WTC11 (cell line): ENCODE measurements at regions not wholly inside any gene's neighbourhood (a gene's known extent, or its start where the extent isn't known, plus 50 kb on each side); places are given as distances from the start of the nearest gene placed in this dataset.

Experiments used
- ATAC-seq: fragments of 200-7000 bp; cut with Tn5 transposase; 2 replicates; pipeline ENCODE4 v1.10.0; 2021; ENCODE audit warnings: mild to moderate bottlenecking, moderate library complexity
- CTCF ChIA-PET: fragments of 300-600 bp; sonication (Branson Sonifier 250); formaldehyde crosslinking; loops from one replicate; lab custom pipeline; 2021; ENCODE audit warnings: antibody characterized with exemption; lab: Charles Lee
- POLR2A ChIA-PET: fragments of 350-600 bp; sonication (Branson Sonifier 250); formaldehyde crosslinking; loops from one replicate; lab custom pipeline; 2021; ENCODE audit warnings: antibody characterized with exemption; lab: Charles Lee
- DNase-seq: peaks from one replicate; pipeline ENCODE4 v3.0.0; 2021; ENCODE audit warnings: low spot score
- H3K27ac Mint-ChIP-seq: 2 replicates; pipeline ENCODE4 v1.8.0; 2021; ENCODE audit warnings: mixed read lengths
- H3K27me3 Mint-ChIP-seq: 2 replicates; pipeline ENCODE4 v1.8.0; 2021; ENCODE audit warnings: low read depth, mild to moderate bottlenecking, moderate library complexity, mixed read lengths
- H3K36me3 Mint-ChIP-seq: 2 replicates; pipeline ENCODE4 v1.8.0; 2021; ENCODE audit warnings: mixed read lengths
- H3K4me1 Mint-ChIP-seq: 2 replicates; pipeline ENCODE4 v1.8.0; 2022; ENCODE audit warnings: mixed read lengths
- H3K4me3 Mint-ChIP-seq: 2 replicates; pipeline ENCODE4 v1.8.0; 2021; ENCODE audit warnings: mild to moderate bottlenecking, moderate library complexity, mixed read lengths
- H3K9me3 Mint-ChIP-seq: 2 replicates; pipeline ENCODE4 v1.8.0; 2021; ENCODE audit warnings: mixed read lengths
- FOXJ3 ChIP-seq: sonication (generic); formaldehyde crosslinking; IDR thresholded peaks from 2 replicates; pipeline ENCODE4 v1.9.0; 2021; ENCODE audit warnings: missing genetic modification reagents, mild to moderate bottlenecking, borderline replicate concordance
- FOXK1 ChIP-seq: sonication (generic); formaldehyde crosslinking; IDR thresholded peaks from 2 replicates; pipeline ENCODE4 v1.8.0; 2022; ENCODE audit warnings: mild to moderate bottlenecking, moderate library complexity, missing genetic modification reagents
- GTF2I ChIP-seq: fragments of 250-450 bp; sonication (Bioruptor Pico); conservative IDR thresholded peaks from 2 replicates; pipeline ENCODE4 v1.4.0; 2021; ENCODE audit warnings: mild to moderate bottlenecking
- JUN ChIP-seq: sonication (generic); formaldehyde crosslinking; IDR thresholded peaks from 2 replicates; pipeline ENCODE4 v1.8.0; 2023; ENCODE audit warnings: mild to moderate bottlenecking, missing genetic modification reagents
- NFYB ChIP-seq: sonication (generic); formaldehyde crosslinking; conservative IDR thresholded peaks from 2 replicates; pipeline ENCODE4 v1.8.0; 2022; ENCODE audit warnings: low read depth, missing genetic modification reagents
- NR1H2 ChIP-seq: sonication (generic); formaldehyde crosslinking; IDR thresholded peaks from 2 replicates; pipeline ENCODE4 v1.9.0; 2021; ENCODE audit warnings: mild to moderate bottlenecking, moderate library complexity, missing genetic modification reagents
- RELA ChIP-seq: sonication (generic); formaldehyde crosslinking; IDR thresholded peaks from 2 replicates; pipeline ENCODE4 v1.8.1; 2022; ENCODE audit warnings: missing genetic modification reagents, mild to moderate bottlenecking, borderline replicate concordance
- SP1 ChIP-seq: sonication (generic); formaldehyde crosslinking; conservative IDR thresholded peaks from 2 replicates; pipeline ENCODE4 v1.8.1; 2022; ENCODE audit warnings: missing genetic modification reagents
- TEAD1 ChIP-seq: sonication (generic); formaldehyde crosslinking; IDR thresholded peaks from 2 replicates; pipeline ENCODE4 v1.8.0; 2022; ENCODE audit warnings: mild to moderate bottlenecking, missing genetic modification reagents
- ZNF121 ChIP-seq: sonication (generic); formaldehyde crosslinking; IDR thresholded peaks from 2 replicates; pipeline ENCODE4 v1.8.0; 2023; ENCODE audit warnings: missing genetic modification reagents
- ZNF219 ChIP-seq: sonication (generic); formaldehyde crosslinking; IDR thresholded peaks from 2 replicates; pipeline ENCODE4 v1.8.0; 2023; ENCODE audit warnings: missing genetic modification reagents, mild to moderate bottlenecking, borderline replicate concordance
- ZNF232 ChIP-seq: sonication (generic); formaldehyde crosslinking; IDR thresholded peaks from 2 replicates; pipeline ENCODE4 v1.8.0; 2022; ENCODE audit warnings: mild to moderate bottlenecking, missing genetic modification reagents
- ZNF671 ChIP-seq: fragments of 250-450 bp; sonication (Bioruptor Pico); IDR thresholded peaks from 2 replicates; pipeline ENCODE4 v1.8.0; 2021; ENCODE audit warnings: mild to moderate bottlenecking
- TF ChIP-seq, protein P1 (sequence below): fragments of 250-450 bp; sonication (Bioruptor Pico); IDR thresholded peaks from 2 replicates; pipeline ENCODE4 v1.9.0; 2021; ENCODE audit warnings: moderate library complexity, mild to moderate bottlenecking, inconsistent platforms, borderline replicate concordance
- TF ChIP-seq, protein P2 (sequence below): fragments of 250-450 bp; sonication (Bioruptor Pico); IDR thresholded peaks from 2 replicates; pipeline ENCODE4 v1.9.0; 2021; ENCODE audit warnings: mild to moderate bottlenecking
- TF ChIP-seq, protein P3 (sequence below): sonication (generic); formaldehyde crosslinking; IDR thresholded peaks from 2 replicates; pipeline ENCODE4 v1.8.0; 2022; ENCODE audit warnings: mild to moderate bottlenecking, missing genetic modification reagents
- TF ChIP-seq, protein P4 (sequence below): fragments of 250-450 bp; sonication (Bioruptor Pico); IDR thresholded peaks from 2 replicates; pipeline ENCODE4 v1.9.0; 2021; ENCODE audit warnings: mild to moderate bottlenecking, borderline replicate concordance
- TF ChIP-seq, protein P5 (sequence below): sonication (generic); formaldehyde crosslinking; IDR thresholded peaks from 2 replicates; pipeline ENCODE4 v1.8.1; 2023; ENCODE audit warnings: mild to moderate bottlenecking, moderate library complexity, missing genetic modification reagents
- TF ChIP-seq, protein P6 (sequence below): sonication (generic); formaldehyde crosslinking; IDR thresholded peaks from 2 replicates; pipeline ENCODE4 v1.8.1; 2023; ENCODE audit warnings: mild to moderate bottlenecking, missing genetic modification reagents
- TF ChIP-seq, protein P7 (sequence below): sonication (generic); formaldehyde crosslinking; conservative IDR thresholded peaks from 2 replicates; pipeline ENCODE4 v1.8.1; 2022; ENCODE audit warnings: mild to moderate bottlenecking, missing genetic modification reagents
- TF ChIP-seq, protein P8 (sequence below): fragments of 250-450 bp; sonication (Bioruptor Pico); IDR thresholded peaks from 2 replicates; pipeline ENCODE4 v2.1.2; 2022; ENCODE audit warnings: mild to moderate bottlenecking, moderate library complexity

DNA sequence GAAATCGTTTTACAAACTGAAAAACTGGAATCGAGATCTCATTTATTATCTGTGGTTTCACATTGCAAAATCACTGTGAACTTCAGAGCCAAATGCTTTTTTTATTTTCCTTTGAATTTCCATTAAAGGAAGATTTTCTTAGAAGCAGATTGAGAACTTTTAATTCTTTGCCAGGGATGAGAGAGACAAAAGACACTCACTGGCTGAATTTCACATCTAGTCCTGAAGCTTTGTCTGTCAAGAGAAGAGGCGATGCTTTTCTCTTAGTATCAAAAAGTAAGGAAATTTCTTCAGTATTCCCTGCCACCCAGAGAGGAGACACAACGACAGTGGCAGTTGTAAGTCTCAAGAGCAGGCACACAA, 141.8 kb downstream of the TMEM200A start:
- DNase-seq, result no peak
- Mint-ChIP-seq H3K27me3 (no peaks in the 10 kb centered on the region; the same call in 1 of the 2 replicates), H3K27ac (no peak overlapping the region)

DNA sequence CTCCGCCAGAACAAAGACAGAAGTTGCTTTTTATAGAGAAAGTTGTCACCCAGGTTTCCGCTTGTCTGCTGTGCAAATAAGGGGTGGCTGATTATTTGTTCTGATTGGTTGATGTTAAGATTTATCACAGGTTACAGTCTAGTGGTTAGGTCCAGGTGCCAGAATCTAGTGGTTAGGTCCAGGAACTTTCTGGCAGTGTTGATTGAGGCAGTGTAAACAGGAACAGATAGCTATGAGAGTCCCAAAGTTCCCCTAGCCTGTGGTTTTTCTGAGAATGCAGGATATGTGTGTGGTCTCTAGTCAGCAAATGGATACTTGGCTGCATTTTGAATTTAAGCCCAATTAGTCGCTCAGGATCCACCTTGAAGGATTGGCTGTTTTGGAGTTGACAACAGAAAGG, 148.0 kb downstream of the TMEM200A start:
- Mint-ChIP-seq H3K27ac (no peak overlapping the region), H3K4me3 (no peak overlapping the region), H3K9me3 (no peaks in the 10 kb centered on the region), H3K27me3 (no peaks in the 10 kb centered on the region; the same call in 1 of the 2 replicates), H3K4me1 (no peaks in the 10 kb centered on the region), H3K36me3 (no peaks in the 10 kb centered on the region)
- no peak for DNase-seq
- no peak for ATAC-seq
- POLR2A ChIA-PET, result no interaction called here
- CTCF ChIA-PET, result no interaction called here
- TF ChIP-seq, protein P1, sequence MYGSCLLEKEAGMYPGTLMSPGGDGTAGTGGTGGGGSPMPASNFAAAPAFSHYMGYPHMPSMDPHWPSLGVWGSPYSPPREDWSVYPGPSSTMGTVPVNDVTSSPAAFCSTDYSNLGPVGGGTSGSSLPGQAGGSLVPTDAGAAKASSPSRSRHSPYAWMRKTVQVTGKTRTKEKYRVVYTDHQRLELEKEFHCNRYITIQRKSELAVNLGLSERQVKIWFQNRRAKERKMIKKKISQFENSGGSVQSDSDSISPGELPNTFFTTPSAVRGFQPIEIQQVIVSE, result no peak
- TF ChIP-seq SP1 (no peak), JUN (CRISPR knock-in tag) (no peak), ZNF671 (CRISPR knock-in tag) (no peak)
- TF ChIP-seq, protein P2, sequence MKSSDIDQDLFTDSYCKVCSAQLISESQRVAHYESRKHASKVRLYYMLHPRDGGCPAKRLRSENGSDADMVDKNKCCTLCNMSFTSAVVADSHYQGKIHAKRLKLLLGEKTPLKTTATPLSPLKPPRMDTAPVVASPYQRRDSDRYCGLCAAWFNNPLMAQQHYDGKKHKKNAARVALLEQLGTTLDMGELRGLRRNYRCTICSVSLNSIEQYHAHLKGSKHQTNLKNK (CRISPR knock-in tag), result no peak
- TF ChIP-seq, protein P3, sequence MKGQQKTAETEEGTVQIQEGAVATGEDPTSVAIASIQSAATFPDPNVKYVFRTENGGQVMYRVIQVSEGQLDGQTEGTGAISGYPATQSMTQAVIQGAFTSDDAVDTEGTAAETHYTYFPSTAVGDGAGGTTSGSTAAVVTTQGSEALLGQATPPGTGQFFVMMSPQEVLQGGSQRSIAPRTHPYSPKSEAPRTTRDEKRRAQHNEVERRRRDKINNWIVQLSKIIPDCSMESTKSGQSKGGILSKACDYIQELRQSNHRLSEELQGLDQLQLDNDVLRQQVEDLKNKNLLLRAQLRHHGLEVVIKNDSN (CRISPR knock-in tag), result no peak

More for the DNA sequence above, 141.8 kb downstream of the TMEM200A start:
- peaks cover 3% of the 10 kb centered on the region; the same call in 1 of the 2 replicates for H3K9me3 Mint-ChIP-seq
- H3K4me3 Mint-ChIP-seq, result no peak overlapping the region
- ATAC-seq, result no peak
- TF ChIP-seq ZNF219 (CRISPR knock-in tag), result no peak
- TF ChIP-seq GTF2I (CRISPR knock-in tag), result no peak
- TF ChIP-seq FOXJ3 (CRISPR knock-in tag), result no peak
- no peak for TF ChIP-seq ZNF121 (CRISPR knock-in tag)
- no peak for TF ChIP-seq NR1H2
- TF ChIP-seq, protein P4, sequence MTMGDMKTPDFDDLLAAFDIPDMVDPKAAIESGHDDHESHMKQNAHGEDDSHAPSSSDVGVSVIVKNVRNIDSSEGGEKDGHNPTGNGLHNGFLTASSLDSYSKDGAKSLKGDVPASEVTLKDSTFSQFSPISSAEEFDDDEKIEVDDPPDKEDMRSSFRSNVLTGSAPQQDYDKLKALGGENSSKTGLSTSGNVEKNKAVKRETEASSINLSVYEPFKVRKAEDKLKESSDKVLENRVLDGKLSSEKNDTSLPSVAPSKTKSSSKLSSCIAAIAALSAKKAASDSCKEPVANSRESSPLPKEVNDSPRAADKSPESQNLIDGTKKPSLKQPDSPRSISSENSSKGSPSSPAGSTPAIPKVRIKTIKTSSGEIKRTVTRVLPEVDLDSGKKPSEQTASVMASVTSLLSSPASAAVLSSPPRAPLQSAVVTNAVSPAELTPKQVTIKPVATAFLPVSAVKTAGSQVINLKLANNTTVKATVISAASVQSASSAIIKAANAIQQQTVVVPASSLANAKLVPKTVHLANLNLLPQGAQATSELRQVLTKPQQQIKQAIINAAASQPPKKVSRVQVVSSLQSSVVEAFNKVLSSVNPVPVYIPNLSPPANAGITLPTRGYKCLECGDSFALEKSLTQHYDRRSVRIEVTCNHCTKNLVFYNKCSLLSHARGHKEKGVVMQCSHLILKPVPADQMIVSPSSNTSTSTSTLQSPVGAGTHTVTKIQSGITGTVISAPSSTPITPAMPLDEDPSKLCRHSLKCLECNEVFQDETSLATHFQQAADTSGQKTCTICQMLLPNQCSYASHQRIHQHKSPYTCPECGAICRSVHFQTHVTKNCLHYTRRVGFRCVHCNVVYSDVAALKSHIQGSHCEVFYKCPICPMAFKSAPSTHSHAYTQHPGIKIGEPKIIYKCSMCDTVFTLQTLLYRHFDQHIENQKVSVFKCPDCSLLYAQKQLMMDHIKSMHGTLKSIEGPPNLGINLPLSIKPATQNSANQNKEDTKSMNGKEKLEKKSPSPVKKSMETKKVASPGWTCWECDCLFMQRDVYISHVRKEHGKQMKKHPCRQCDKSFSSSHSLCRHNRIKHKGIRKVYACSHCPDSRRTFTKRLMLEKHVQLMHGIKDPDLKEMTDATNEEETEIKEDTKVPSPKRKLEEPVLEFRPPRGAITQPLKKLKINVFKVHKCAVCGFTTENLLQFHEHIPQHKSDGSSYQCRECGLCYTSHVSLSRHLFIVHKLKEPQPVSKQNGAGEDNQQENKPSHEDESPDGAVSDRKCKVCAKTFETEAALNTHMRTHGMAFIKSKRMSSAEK (CRISPR knock-in tag), result no peak
- no peak for TF ChIP-seq NFYB
- TF ChIP-seq, protein P5, sequence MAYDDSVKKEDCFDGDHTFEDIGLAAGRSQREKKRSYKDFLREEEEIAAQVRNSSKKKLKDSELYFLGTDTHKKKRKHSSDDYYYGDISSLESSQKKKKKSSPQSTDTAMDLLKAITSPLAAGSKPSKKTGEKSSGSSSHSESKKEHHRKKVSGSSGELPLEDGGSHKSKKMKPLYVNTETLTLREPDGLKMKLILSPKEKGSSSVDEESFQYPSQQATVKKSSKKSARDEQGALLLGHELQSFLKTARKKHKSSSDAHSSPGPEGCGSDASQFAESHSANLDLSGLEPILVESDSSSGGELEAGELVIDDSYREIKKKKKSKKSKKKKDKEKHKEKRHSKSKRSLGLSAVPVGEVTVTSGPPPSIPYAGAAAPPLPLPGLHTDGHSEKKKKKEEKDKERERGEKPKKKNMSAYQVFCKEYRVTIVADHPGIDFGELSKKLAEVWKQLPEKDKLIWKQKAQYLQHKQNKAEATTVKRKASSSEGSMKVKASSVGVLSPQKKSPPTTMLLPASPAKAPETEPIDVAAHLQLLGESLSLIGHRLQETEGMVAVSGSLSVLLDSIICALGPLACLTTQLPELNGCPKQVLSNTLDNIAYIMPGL (CRISPR knock-in tag), result no peak
- TF ChIP-seq, protein P6, sequence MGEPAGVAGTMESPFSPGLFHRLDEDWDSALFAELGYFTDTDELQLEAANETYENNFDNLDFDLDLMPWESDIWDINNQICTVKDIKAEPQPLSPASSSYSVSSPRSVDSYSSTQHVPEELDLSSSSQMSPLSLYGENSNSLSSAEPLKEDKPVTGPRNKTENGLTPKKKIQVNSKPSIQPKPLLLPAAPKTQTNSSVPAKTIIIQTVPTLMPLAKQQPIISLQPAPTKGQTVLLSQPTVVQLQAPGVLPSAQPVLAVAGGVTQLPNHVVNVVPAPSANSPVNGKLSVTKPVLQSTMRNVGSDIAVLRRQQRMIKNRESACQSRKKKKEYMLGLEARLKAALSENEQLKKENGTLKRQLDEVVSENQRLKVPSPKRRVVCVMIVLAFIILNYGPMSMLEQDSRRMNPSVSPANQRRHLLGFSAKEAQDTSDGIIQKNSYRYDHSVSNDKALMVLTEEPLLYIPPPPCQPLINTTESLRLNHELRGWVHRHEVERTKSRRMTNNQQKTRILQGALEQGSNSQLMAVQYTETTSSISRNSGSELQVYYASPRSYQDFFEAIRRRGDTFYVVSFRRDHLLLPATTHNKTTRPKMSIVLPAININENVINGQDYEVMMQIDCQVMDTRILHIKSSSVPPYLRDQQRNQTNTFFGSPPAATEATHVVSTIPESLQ (CRISPR knock-in tag), result no peak
- TF ChIP-seq, protein P3 (CRISPR knock-in tag), result no peak
- TF ChIP-seq, protein P7, sequence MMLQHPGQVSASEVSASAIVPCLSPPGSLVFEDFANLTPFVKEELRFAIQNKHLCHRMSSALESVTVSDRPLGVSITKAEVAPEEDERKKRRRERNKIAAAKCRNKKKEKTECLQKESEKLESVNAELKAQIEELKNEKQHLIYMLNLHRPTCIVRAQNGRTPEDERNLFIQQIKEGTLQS (CRISPR knock-in tag), result no peak
- TF ChIP-seq, protein P8, sequence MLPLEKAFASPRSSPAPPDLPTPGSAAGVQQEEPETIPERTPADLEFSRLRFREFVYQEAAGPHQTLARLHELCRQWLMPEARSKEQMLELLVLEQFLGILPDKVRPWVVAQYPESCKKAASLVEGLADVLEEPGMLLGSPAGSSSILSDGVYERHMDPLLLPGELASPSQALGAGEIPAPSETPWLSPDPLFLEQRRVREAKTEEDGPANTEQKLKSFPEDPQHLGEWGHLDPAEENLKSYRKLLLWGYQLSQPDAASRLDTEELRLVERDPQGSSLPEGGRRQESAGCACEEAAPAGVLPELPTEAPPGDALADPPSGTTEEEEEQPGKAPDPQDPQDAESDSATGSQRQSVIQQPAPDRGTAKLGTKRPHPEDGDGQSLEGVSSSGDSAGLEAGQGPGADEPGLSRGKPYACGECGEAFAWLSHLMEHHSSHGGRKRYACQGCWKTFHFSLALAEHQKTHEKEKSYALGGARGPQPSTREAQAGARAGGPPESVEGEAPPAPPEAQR (CRISPR knock-in tag), result no peak
- no peak for TF ChIP-seq FOXK1 (CRISPR knock-in tag)
- TF ChIP-seq ZNF671 (CRISPR knock-in tag), result no peak
- no peak for TF ChIP-seq TEAD1
- no peak for TF ChIP-seq RELA (CRISPR knock-in tag)
- TF ChIP-seq ZNF232 (CRISPR knock-in tag), result no peak
- ChIA-PET CTCF (no interaction called here), POLR2A (no interaction called here)
- no peaks in the 10 kb centered on the region for H3K36me3 Mint-ChIP-seq
- H3K4me1 Mint-ChIP-seq, result no peaks in the 10 kb centered on the region
